HG03039 (cell line): ENCODE measurements at regions not wholly inside any gene's neighbourhood (a gene's known extent, or its start where the extent isn't known, plus 50 kb on each side); places are given as distances from the start of the nearest gene placed in this dataset.

ENCODE experiments used
- ATAC-seq: cut with Tn5 transposase; IDR thresholded peaks from one replicate; pipeline ENCODE4 v1.9.1; 2021; ENCODE audit warnings: mild to moderate bottlenecking, moderate library complexity; ENCODE audit not compliant: unreplicated experiment

DNA sequence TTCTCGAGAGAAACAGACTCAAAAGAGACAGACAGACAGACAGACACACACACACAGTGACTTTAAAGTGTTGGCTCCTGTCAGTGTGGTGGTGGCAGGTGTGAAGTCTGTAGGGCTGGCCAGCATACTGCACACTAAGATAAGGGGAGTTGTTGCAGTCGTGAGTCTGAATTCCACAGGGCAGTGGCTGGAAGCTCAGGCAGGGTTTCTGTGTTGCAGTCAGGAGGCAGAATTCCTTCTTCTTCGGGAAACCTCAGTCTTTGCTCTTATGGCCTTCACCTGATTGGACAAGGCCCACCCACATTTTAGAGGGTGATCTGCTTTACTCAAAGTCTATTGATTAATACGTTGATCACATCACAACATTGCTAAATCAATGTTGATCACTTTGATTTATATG, 478.4 kb upstream of the HS6ST1 start:
- ATAC-seq = no peak

DNA sequence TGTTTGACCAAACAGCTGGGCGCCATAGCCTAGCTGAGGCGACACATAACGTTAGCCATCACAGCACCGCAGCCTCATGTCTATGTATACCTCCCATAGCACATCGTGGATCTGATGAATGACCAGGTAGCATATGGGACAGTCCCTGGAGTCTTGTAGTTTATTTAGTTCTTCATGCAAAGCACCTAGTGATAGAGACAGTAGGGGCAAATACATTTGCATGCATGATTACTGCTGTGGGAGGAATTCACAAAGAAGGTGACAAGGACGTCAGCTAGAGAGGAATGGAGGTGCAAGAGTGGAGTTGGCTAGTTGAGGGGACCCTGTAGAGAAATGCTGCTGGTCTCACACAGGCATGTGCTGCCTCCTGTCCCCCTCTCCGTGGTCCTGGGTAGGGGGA, 478.9 kb upstream of the HS6ST1 start:
- peak; percentile 25 for ATAC-seq

DNA sequence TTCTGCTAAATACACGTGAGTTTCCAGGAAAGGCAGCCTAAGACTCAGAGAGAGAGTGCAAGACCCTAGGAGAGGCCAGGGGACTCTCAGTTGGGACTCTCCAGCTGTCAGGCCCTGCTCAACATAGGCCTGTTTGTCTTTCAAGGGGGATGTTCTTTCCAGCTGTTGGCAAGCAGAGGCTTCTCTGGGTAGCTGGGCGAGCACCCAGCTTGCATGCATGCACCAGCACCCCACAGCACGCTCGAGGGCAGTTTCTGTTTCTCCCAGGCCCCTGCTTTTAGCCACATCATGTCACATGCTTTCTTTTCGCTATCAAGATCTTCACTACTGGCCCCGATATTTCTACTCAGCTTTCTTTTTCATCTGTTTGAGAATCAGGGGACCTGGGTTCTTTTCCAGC, 479.3 kb upstream of the HS6ST1 start:
- peak; percentile 52 for ATAC-seq

DNA sequence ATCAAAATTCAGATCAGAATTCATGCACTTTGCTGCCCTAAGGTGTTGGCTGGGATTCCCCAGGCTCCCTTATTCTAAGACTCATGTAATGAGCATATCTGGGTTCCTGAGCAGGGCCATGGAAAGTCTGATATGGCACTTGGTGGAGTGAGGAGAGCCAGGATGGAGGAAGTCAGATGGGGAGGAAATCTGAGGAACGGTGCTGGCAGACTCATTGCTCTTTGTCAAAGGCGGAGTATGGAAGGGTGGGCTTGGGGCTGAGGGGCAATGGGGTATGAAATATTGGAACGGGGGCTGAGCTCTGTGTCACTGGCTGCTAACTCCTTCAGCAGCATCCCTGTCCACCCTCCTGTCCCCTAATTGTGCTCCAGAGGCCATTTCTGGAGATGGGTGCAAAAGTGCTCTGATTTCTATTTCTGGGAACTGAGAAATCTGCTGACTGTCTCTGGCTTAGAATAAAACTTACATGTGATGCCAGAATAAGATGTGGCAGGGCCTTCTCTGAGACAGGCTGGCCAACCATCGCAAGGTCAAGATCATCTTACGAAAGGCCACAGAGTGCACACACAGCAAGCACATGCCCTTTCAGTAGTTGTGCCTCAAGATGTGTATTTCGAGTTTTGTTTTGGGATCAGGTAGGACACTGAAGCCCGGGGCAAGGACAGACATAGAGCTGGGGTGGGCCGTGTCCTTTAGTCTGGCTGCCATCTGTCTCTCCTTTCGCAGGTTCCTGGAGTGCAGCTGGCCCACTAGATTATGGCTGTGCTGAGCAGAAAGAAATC, 480.0 kb upstream of the HS6ST1 start:
- no peak for ATAC-seq

DNA sequence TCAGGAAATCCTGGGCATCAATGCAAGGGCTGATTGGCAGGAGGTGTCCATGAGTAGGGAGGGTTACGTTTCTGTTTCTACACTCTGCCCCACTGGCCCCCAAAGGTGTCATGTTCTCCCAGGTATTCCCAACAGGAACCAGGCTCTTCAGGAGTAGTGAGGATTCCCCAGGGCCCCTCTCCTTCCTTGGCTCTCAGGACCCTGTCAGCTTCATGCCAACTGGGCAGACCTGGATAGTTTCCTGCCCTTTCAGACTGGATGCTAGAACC, 480.6 kb upstream of the HS6ST1 start:
- no peak for ATAC-seq

DNA sequence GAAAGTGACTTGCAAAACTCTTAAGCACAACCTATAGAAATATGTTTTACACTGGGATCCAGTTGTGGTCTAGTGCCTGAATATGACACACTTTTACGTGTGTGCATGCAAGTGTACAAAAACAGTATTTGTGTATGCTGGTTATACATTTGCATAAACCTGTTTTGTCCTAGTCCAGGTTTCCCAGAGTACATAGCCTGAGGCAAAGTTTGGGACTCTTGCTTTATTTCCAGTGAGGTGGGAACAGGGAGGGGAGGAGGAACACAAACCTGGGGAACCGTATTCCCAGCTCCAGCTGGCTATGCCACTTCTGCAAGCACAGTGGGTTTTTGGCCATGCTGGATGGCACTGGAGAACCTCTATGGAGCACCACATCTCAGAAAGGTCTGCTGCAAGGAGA, 481.1 kb upstream of the HS6ST1 start:
- ATAC-seq = no peak

DNA sequence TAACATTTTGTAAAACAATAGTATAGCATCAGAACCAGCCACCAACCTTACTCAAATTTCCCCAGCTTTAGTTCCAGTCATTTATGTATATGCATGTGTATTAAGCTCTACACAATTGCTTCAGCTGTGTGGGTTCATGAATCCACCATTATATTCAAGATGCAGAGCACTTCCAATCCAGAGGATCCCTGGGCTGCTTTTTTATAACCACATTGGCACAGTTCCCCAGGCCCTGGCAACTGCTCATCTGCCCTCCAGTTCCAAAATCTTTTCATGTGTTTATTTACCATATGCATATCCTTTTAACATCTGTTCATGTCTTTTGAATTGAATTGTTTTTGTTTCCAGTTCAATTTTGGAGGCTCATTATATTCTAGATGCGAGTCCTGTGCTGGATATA, 482.9 kb upstream of the HS6ST1 start:
- no peak for ATAC-seq

DNA sequence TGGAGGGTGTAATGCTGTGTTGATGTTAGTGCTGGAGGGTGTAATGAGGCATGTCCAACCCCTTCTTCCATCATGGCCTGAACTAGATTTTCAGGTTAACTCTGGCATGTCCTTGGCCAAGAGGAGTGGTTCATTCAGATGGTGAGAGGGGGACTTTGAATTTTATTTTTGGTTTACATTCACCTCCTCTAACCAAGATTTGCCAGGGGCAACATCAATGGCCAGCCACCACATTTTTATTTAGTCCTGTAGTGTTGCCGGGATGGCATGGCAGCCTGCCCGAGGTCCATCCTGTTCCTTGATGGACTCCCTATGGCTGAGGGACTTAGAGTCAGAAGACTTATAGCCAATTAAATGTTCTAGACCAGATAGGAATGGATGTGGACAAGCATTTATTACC, 484.6 kb upstream of the HS6ST1 start:
- ATAC-seq = no peak

DNA sequence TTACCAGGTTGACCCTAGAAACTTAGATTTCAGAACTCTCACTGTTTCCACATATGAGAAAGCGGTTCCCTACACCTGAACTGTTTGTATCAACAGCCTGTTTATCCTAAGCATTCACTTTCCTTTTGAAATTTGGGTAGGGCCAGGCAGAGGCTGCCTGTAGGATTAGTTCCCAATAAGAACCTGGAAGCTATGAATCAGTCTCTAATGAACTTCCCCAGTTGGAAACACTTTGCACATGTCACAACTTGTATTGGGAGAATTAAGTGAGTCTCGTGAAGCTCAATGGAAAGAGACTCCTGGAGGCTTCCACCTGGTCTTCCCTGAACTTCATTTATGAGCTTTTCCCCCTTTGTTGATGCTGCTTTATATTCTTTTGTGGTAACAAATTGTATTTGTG, 486.6 kb upstream of the HS6ST1 start:
- no peak for ATAC-seq

DNA sequence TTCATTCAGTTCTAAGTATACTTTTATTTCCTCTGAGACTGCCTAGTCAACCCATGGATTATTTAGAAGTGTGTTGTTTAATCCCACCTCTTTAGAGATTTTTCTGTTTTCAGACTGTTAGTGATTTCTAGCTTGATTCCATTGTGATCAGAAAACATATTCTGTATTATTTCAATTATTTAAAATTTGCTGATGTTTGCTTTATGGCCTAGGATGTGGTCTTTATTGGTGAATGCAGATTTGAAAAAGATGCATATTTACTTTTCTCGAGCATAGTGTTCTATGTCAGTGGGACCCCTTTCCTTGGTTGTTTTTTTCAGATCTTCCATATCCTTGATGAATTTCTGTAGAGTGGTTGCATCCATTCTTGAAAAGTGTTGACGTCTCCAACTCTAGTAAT, 487.2 kb upstream of the HS6ST1 start:
- no peak for ATAC-seq

DNA sequence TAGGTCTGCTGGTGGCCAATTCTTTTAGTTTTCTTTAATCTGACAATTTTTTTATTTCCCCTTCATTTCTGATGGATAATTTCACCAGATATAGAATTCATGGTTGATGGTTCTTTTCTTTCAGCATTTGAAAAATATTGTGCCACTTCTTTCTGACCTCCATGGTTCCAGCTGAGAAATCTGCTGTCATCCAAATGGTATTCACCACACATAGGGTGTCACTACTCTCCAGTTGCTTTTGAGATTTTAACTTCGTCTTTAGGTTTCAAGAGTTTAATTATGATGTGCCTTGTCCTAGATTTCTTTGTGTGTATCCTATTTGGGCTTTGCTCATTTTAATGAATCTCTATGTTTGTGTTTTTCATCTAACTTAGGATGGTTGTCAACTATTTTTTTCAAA, 488.6 kb upstream of the HS6ST1 start:
- ATAC-seq = no peak

DNA sequence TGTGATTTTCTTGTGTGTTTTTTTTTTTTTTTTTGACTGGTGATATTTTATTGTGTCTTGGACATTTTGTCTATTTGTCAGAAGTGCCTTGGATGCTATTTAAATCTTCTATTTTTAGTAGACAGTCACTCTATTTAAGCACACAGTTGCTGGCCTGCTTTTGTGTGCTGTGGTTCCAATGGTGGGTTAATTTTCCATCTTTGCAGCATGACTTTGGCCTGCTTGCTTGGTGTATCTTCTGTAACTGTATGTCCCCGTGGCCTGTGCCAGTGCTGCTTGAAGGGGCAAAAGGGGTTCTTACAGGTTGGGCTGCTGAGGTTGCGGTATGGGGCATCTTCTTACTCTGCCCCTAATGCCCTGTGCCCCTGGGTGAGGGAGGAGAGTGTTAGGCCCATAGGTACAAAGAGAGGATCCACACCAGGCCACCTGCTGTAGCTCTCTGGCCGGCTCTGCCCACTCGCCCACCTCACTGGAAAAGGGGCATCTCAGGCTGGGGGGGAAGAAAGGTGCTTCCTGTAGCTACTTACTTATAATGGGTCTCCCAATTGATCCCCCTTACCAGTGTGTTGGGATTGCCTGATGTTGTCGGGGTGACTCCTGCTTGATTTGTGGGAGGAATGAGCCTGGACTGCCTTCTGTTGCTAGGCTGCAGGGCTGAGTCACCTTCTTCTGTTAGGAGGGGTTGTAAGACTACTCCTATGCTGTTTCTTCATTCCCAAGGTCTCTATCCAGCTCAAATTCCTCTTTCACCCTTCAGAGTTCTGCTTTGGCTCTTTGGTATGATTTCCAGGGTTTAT, 490.0 kb upstream of the HS6ST1 start:
- no peak for ATAC-seq

DNA sequence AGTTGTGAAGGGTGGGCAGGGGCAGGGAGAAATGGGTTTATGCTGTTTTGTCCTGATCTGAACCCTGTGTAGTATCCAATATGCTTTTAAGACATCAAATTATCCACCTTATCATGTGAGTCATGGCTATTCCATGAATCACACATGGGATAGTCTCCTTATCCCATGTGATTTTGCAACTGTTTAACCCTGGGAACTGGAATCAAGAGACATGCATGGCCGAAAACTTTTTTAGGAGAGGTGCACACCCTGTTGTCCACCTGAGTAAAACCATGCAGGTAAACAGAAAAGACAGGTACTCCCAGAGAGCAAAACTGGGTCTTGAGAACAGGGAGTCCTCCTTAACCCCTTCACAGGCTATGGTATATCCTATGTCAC, 490.6 kb upstream of the HS6ST1 start:
- no peak for ATAC-seq

DNA sequence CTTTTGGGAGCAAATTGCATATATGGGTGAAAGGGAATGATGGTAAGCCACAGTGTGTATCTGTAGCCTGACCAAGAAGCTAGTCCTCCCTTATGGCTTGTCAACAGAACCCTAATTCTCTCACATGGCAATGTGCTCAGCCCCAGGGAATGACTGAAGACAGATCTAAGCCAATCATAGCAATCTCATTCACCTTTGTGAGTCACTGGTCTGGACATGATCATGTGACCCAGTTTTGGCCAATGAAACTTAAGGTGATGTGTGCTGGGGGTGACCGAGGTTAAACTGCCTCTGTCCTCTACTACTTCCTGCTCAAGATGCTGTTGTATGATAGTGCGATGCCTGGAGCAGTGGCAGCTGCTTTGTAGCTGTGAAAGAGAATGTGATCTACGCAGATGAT, 491.2 kb upstream of the HS6ST1 start:
- ATAC-seq = no peak

DNA sequence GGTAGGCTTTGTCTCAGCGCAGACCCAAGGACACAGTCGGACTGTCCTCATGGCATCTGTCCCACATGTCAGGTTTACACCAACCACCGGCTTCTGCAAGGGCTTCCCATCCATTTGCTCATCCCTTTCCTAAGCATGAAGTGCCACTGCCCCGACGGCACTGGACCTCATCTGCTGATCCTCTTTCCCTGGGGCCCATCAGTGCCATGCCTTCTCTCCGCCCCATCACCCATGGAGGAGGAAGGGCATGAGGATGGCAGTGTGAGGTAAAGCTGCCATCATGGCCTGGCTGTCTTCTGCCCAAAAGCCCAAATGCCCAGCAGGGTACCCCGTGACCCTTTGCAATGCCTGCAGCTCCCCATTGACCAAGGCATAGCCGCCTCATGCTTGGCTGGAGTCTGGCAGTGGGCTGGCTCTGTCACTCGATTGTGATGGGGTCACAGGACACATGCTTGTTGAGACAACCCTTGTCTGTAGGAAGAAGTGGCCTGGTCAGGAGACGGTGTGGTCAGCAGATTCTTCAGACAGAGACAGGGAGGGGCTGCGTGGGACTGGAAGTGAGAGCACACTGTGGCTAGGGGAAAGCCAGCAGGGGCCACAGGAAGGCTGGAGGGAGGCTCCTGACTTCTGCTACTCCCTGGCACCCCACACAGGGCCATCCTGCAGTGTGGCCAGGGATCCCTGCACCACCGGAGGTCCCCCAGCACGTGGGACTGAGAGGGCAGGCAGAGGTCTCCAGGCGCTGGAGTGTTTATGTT, 493.7 kb upstream of the HS6ST1 start:
- ATAC-seq = no peak

DNA sequence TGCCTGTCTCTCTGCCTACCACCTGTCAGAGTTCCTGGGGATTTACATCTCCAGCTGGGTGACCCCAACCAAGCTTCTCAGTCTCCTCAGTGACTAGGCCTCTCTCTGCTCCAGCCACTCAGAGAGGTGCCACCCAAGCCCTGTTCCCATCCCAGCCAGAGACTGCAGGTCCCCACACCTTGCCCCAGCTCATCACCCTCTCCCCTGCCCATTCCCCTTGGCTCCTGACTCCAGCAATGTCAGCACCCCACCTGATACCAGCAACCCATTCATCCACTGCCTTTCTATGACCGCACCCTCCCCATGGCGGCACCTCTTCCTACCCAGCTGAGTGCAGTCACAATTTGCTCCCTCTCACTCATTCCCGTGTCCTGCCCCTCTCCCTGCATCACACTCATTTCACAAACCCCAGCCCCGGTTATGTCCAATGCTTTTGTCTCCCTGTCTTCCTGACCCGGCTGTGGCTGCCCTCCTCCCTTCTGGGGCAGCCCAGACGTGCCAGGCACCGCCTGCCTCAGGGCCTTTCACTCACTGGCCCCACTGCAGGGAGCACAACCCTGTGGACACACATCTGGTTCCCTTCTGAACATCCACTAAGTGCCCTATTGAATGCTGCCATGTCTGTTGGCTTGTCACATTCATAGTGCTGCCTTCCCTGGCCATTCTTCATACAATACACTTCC, 494.8 kb upstream of the HS6ST1 start:
- no peak for ATAC-seq

DNA sequence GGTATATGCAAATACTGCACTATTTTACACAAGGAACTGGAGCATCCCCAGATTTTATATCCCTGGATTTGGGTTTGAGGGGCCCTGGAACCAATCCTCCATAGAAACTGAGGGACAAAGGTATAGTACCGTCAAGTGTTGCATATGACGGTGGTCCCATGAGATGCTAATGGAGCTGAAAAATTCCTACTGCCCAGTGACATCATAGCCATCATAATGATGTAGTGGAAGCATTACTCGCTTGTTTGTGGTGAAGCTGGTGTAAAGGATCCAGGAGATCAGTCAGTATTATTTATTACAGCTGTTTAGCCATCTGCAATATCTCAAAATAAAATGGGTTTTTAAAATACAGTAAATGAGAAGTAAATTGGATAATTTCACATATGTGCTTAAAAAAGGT, 496.6 kb upstream of the HS6ST1 start:
- ATAC-seq = no peak

DNA sequence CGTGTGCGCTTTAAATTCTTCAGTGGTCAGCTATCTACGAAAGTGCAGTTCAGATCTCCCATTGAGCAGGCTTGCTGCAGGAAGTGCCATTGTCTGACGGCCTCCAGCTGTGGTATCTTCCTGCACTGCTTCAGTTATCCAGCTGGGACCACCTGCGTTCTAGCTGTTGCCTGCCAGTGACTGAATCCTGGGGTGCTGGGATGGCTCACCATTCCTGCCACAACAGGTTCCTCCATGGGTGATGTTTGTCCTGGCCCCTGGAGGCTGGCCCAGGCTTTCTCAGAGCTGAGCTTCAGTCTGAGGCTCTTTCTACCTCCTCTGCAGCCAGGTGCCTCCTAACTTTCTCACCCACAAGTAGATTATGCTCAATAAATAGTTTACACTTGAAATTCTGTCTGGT, 498.5 kb upstream of the HS6ST1 start:
- ATAC-seq = no peak

DNA sequence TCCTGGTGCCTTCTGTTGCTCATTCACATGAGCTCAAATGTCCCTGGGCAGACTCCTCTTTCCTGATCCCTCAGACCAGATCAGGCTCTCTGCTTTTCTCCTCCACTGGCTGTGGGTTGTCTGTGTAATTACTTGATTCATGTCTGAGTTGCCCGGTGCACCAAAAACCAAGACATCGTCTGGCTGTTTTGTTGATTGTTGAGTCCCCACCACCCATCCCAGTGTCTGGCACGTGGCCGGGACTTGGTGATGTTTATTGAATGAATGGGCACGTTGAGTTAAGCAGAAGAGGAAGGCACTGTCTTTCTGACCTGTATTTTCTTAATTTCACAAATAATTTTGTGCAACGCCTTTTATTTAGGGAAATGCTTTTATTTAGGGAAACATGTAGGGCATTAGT, 499.1 kb upstream of the HS6ST1 start:
- no peak for ATAC-seq

DNA sequence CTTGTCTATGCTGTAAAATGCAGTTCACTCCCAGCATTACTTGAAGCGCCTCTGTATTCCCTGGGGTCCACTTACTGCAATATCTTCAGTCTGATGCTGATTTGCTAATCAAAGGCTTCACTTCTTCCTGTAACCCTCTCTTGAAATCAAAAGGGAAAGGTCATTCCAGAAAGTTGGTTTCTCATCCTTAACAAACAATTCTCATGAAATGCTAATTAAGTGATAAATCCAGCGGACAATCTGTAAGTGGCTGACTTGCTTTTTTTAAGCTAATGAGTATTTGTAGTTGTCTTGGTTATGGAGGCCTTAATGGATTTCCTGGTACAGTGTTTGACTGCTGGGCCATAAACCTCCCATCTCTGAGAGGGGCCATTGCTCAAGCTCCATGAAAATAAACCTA, 499.6 kb upstream of the HS6ST1 start:
- ATAC-seq = no peak

DNA sequence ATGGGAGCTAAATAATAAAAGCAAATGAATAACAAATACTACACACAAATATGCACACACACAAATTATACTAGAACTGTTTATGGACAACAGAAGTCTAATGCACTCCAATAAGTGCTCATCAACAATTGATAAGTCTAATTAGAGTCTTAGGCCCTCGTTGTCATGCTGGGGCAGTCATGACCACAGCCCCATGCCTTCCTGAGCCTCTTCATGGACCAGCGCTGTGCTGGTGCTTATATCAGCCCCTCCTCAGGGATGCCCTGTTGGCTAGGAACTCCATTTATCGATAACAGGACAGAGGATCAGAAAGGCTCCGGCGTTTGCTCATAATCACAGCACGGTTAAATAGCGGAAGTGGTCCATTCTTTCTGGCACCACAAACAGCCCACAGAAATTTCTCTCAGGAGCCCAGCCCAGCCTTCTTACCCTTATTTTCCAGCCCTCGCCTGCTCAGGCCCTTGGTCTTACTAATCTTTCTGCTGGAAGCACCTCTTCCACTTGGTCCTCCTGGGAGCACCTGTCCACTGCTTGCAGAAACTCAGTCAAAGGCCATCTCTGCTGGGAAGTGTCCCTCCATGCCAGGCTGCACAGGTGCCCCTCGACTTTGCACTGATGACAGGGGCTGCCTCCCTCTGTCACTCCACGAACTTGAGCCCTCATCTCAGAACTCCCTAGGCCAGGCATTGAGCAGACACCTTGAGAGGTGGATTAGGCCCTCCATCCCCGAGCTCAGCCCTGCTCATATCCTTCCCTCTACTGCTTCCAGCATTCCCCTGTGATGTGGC, 500.2 kb upstream of the HS6ST1 start:
- ATAC-seq = no peak
